Activated naive CD4-positive, alpha-beta T cell treated with Interleukin-2 at 50 U/mL for 16 hours (primary cell): ENCODE measurements at regions not wholly inside any gene's neighbourhood (a gene's known extent, or its start where the extent isn't known, plus 50 kb on each side); places are given as distances from the start of the nearest gene placed in this dataset.

Experiments
- DNase-seq: peaks from one replicate; pipeline ENCODE4 v3.0.0-alpha.2; 2020

- DNase-seq: no peak
Observed at GRCh38 chr4:62301500-62301899, 1101.4 kb downstream of the ADGRL3 start.

- DNase-seq: no peak
Observed at GRCh38 chr4:62293551-62293950, 1093.4 kb downstream of the ADGRL3 start.

DNA sequence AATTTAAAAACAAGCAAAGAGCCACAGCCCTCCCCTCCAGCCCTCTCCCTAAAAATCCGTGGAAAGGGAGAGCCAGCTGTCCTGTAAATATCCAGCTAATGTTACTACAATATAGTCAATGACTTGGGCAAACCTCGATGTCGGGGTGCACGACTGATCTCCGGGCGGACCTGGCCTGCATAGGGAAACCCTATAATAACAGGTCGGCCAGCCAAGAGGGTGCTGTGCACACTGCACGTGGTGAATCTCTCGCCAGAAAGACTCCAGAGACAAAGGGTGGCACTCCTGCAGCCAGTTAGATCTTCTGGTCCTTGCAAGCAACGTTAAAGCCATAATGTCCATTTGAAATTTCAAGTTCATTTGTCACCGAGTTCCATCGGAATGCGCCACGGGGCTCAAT lies 1092.8 kb downstream of the ADGRL3 start:
- DNase-seq: no peak

- no peak for DNase-seq
Observed at GRCh38 chr4:62288808-62289541, 1088.8 kb downstream of the ADGRL3 start.

DNA sequence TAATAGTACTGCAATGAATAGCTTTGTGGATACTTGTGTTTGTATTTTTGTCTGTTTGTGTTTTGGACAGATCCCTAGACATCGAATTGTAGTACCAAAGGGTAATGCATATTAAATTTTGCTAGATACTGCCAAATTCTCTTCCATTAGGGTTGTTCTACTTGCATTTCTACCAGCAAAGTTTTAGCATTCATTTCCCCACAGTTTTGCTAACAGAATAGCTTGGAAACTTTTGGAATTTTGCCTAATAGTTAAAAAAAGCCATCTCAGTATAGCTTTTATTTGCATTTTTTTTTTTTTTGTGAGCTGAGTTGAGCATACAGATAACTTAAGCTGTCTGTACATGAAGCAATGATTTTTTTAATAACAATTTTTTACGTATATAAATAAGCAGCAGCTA lies 1084.9 kb downstream of the ADGRL3 start:
- no peak for DNase-seq

DNA sequence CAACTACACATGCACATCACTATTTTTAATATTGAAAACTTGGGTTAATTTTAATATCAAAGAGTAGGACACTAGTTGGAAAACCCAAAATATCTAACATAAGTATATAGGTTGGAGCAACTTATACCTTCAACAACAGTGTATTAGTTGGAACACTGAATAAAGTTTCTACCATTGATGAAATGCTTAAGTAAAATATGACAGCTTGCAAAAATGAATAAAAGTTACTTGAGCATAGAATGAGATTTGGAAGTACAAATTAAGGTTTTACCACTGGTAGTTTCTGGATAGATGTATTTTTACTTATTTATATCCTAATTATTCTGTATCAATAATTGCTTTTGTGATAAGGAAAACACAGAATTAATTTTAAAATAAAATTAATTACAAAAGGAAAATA lies 1079.6 kb downstream of the ADGRL3 start:
- DNase-seq: no peak

DNA sequence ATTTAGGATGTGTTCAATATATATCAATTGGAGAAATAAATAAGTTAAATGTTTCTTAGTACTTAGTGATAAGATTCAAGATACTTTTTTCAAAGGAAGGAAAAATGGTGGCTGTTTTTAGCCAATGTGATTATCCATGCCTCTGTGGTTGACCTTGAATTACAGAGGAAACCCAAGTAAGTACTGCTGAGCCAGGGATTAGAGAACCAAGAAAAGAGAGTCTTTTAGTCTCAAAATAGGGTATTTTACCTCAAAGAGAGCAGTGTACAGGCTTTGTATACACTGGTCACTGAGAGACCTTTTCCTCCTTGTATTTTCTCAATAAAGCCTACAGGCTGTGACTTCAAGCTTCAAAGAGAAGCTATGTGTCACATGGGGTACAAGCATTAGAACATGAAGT lies 1075.3 kb downstream of the ADGRL3 start:
- no peak for DNase-seq

GRCh38 chr4:62274782-62275181 lies 1074.7 kb downstream of the ADGRL3 start:
- DNase-seq: no peak

DNA sequence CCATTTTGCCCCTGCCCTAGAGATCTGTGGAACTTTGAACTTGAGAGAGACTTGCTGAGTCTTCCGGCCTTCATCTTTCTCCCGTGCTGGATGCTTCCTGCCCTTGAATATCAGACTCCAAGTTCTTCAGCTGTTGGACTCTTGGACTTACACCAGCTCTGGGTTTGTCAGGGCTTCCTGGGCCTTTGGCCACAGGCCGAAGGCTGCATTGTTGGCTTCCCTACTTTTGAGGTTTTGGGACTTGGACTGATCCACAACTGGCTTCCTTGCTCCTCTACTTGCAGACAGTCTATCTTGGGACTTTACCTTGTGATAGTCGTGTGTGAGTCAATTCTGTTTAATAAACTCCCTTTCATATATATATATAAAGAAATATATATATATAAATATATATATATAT lies 1071.0 kb downstream of the ADGRL3 start:
- no peak for DNase-seq

GRCh38 chr4:62269918-62270317 lies 1069.8 kb downstream of the ADGRL3 start:
- no peak for DNase-seq

GRCh38 chr4:62263454-62263853 lies 1063.3 kb downstream of the ADGRL3 start:
- no peak for DNase-seq

DNA sequence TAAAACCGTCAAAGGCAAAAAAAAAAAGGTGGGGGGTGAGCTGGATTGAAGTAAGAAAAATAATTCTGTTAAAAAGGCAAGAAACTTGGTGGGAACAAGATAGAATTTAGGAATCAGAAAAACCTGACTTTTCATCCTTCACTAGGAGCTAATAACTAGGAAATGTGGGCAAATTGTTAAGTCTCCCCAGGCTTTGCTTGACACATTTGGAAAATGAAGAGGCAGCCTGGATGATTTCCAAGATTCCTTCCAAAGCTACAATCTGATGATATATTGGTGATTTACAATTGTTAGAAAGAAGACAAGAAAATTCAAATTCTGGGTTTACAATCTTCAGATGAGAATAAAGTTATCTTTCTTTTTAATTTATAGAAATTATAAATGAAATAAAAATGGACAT lies 1062.5 kb downstream of the ADGRL3 start:
- DNase-seq: no peak

DNA sequence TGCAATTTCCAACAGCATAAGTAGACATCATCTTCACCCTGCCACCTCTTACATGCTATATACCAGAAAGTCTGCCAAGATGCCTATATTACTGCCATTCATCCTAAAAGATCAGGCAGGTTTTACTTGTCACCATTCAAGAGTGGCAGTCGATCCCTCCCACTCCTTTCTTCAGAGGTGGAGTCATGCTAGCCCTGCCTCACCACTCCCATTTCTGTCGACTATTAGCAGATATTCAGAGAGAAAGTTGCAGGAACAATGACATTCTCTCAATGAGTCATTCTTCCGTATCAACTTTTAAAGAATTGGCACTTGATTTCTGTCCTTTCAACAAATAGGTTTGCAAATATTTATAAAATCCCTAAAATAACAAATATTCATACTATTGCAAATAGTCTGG lies 1060.1 kb downstream of the ADGRL3 start:
- DNase-seq: no peak

GRCh38 chr4:62256479-62256878 lies 1056.4 kb downstream of the ADGRL3 start:
- no peak for DNase-seq

- DNase-seq: no peak
Observed at GRCh38 chr4:62252728-62253127, 1052.6 kb downstream of the ADGRL3 start.

DNA sequence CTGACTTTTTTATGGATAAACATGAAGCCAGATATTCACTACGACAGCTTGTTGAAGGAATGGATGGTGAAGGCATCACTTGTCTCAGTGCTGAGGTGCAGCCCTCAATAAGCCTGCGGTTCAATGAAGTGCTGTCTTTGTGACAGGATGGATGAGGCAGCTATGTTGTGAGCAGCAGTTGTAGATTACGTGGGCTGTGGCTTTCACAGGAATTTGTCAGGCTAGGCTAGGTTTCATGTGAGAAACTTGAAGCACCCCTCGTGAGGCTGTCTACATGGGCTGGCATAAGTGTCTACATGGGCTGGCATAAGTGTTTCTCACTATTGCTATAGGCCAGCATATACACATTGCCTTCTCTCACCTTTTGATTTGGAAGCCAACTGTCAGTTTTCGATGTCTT lies 1050.0 kb downstream of the ADGRL3 start:
- DNase-seq: no peak

- DNase-seq: no peak
Observed at GRCh38 chr4:62243895-62244294, 1043.8 kb downstream of the ADGRL3 start.

- no peak for DNase-seq
Observed at GRCh38 chr4:62235911-62236310, 1035.8 kb downstream of the ADGRL3 start.

GRCh38 chr4:62232814-62233213 lies 1032.7 kb downstream of the ADGRL3 start:
- DNase-seq: no peak

- DNase-seq: no peak
Observed at GRCh38 chr4:62231994-62232393, 1031.9 kb downstream of the ADGRL3 start.

DNA sequence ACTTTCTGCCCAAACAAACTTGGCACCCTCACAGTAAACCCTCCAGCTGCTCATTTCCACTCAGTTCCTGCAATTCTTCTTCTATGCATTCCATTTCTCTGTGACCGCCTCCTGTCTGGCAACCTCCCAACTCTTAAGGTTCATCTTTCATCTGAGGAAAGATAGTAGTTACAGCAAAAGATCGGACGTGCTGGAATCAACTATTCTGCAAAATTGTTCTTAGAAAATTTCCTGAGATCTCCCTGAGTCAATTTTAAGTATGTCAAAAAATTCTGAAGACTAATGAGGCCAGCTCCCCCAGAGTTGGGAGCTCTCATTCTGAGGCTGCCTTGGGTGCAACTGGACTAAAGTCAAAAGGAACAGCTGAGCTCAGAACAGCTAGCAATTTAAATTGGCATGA lies 1026.0 kb downstream of the ADGRL3 start:
- no peak for DNase-seq

GRCh38 chr4:62222121-62222520 lies 1022.0 kb downstream of the ADGRL3 start:
- no peak for DNase-seq

- DNase-seq: no peak
Observed at GRCh38 chr4:62210486-62210885, 1010.4 kb downstream of the ADGRL3 start.

DNA sequence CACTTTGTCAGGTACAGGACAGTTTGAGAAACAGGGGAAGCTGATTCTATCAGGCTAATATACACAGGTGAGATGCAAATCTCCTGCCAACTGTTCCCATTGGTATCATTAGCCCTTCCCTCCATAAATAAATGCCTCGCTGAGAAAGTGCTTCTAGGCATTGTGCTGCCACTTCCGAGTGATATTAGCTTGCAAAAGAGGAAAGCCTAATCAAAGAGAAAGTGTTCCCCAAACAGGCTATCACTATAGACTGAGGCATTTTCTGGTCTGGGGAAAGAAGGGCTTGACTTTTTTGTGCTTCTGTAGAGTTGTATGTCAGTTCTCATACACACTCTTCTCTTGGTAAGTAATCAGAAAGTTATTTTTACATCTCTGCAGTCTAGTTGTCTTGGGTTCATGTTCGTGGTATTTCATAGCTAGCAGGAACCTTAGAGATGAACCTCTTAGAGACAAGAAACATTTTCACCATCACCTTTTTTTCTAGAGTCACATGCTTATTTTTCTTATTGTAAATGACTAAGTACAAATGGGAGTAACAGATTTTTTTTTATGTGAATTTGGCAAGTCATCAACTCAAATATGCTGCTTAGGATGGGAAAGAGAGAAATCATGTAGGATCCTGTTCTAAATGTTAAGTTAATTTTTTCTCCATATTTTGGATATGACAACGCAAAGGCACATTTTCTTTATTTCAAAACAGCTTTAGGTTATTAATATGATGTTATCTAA lies 1009.8 kb downstream of the ADGRL3 start:
- DNase-seq: no peak

DNA sequence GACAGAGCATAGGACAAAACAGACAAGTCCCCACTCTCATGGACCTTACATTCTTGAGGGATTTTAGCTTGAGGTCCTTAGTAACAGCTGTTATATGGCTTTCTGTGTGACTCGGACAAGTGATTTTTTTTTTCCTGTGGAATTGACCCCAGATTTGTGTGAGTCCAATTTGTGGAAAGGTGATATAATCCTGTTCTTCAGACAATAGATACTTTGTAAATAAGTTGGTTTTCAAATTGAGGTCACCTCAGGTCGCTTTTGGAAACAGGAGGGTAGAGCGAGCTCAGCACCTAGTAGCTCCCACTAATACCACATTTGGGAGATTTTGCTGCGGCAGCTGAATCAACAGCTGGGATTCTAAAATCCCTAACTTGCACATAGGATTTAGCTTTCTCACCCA lies 1008.8 kb downstream of the ADGRL3 start:
- no peak for DNase-seq
